GM12892 (cell line): ENCODE measurements at regions not wholly inside any gene's neighbourhood (a gene's known extent, or its start where the extent isn't known, plus 50 kb on each side); places are given as distances from the start of the nearest gene placed in this dataset.

Experiments used
- POLR2A ChIP-seq: IDR thresholded peaks from 2 replicates; pipeline ENCODE4 v1.6.1; 2011; ENCODE audit warnings: low read depth, low read length, control low read depth
- POLR2AphosphoS5 ChIP-seq: IDR thresholded peaks from 2 replicates; pipeline ENCODE4 v1.6.1; 2011; ENCODE audit warnings: low read depth, low read length, control low read depth

DNA sequence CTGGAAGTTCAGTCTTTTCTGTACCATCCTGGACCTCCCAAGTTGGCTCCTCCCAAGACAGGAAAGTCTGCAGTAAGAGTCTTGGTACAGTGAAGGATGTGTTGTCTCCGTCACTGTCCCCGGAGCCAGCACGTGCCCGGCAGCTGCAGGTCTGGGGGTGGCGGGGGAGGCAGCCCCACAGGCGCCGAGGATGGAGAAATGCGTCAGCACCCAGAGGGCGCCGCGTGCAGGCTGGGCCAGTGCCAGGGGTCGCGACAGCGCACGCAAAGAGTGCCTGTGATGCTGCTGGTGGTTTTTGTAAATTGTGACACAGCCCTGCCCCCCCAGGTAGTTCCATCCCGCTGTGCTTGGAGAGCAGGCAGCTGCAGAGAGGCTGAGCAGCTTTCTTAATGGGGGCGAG, 1200.5 kb downstream of the BRD1 start:
- TF ChIP-seq POLR2A, result no peak
- no peak for TF ChIP-seq POLR2AphosphoS5
